ENCODE measurements at regions not wholly inside any gene's neighbourhood (a gene's known extent, or its start where the extent isn't known, plus 50 kb on each side); places are given as distances from the start of the nearest gene placed in this dataset.
A peak's percentile ranks its signal among the peaks of the same experiment; 100 is the strongest.

DNA sequence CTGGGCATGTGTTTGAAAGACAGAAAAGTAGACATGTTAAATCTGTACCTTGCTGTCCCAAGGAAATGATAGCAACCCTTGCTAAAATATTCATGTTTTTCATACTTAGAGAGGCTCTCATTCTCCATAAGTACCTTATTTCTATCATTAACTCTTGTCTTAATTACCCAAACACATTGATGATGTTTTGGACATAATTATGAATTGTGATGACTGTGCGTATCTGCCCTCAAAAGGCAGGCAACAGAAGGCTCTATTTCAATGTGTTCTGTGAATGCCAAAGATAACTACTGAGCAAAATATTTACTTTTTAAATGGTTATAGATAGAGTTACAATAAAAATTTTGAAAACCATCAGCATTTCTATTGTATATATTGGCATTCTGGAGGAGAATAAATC is 1263.8 kb downstream of the ZPLD1 start:
- FAIRE-seq, result no peak

DNA sequence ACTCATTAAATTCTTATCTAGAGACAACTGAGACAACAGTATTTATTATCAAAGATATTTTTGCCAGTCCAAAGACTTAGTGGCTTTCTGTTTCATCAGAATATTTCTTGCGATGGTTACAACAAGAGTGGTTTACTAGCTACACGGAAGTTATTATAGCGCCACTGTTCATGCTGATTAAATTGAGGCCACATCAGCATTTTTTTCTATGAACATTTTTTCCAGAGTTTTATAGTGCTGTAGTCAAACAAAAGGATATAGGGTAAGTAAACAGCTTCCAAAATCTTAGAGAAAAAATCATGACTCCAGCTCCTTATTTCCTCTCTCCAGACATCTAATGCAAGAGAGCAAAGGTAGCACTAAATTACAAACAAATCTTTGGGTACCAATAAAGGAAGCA is 1264.4 kb downstream of the ZPLD1 start:
- no peak for TF ChIP-seq CTCF (IDR thresholded peaks at IDR 0.05; ENCODE audit: borderline replicate concordance, extremely low read depth, insufficient read depth)

More for the DNA sequence above, 1263.8 kb downstream of the ZPLD1 start:
- no peaks in the 10 kb centered on the region for H3K36me3 ChIP-seq (ENCODE audit: control insufficient read depth in 2 of 3, insufficient read depth in 3 of 3, low read length in 3 of 3)
- no peak for DNase-seq
- H3K27me3 ChIP-seq (ENCODE audit: control insufficient read depth, insufficient read depth, low read length), result no peaks in the 10 kb centered on the region
- no peak overlapping the region for H3K4me3 ChIP-seq (ENCODE audit: low read length in 3 of 3)
- H3K27ac ChIP-seq (ENCODE audit: low read depth in 2 of 2, low read length in 2 of 2), result no peak overlapping the region
- intact Hi-C loops (cut with DNase I), result no loop called here
- no peak overlapping the region for H3K9ac ChIP-seq (ENCODE audit: low read length in 3 of 3)
- no peaks in the 10 kb centered on the region for H3K9me3 ChIP-seq (ENCODE audit: control insufficient read depth in 2 of 3, insufficient read depth in 1 of 3, low read length in 3 of 3)
- H3K4me1 ChIP-seq (ENCODE audit: control insufficient read depth in 2 of 3, insufficient read depth in 2 of 3, low read depth in 1 of 3, low read length in 3 of 3), result no peaks in the 10 kb centered on the region
- no peak for TF ChIP-seq CTCF (IDR thresholded peaks at IDR 0.05; ENCODE audit: borderline replicate concordance, extremely low read depth, insufficient read depth)

DNA sequence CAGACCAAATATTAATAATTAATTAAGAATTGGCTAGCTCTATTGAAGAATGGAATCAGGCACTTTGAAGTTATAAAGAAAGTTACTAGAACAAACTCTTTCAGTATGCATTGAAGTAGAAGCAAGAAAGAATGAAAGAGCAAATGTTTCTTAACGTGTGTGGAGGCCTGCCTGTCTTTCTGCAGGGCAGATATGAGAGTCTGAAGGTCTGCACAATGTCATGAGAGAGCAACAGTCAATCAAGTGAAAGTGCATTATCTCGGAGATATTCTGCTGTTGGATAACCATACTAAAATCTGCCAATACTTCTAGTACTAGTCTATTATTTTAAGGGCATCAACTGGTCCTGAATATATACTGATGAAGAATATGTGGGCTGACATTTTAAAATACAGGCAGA is 1270.8 kb downstream of the ZPLD1 start:
- Histone ChIP-seq H3K27me3 (ENCODE audit: control insufficient read depth, insufficient read depth, low read length) (no peaks in the 10 kb centered on the region), H3K4me1 (ENCODE audit: control insufficient read depth in 2 of 3, insufficient read depth in 2 of 3, low read depth in 1 of 3, low read length in 3 of 3) (no peaks in the 10 kb centered on the region), H3K27ac (ENCODE audit: low read depth in 2 of 2, low read length in 2 of 2) (no peak overlapping the region), H3K9ac (ENCODE audit: low read length in 3 of 3) (no peak overlapping the region), H3K4me3 (ENCODE audit: low read length in 3 of 3) (no peak overlapping the region), H3K9me3 (ENCODE audit: control insufficient read depth in 2 of 3, insufficient read depth in 1 of 3, low read length in 3 of 3) (no peaks in the 10 kb centered on the region), H3K36me3 (ENCODE audit: control insufficient read depth in 2 of 3, insufficient read depth in 3 of 3, low read length in 3 of 3) (no peaks in the 10 kb centered on the region)
- intact Hi-C loops (cut with DNase I), result no loop called here
- DNase-seq (no peak), FAIRE-seq (no peak)
- TF ChIP-seq CTCF (IDR thresholded peaks at IDR 0.05; ENCODE audit: borderline replicate concordance, extremely low read depth, insufficient read depth), result no peak

More for the DNA sequence above, 1264.4 kb downstream of the ZPLD1 start:
- H3K4me1 ChIP-seq (ENCODE audit: control insufficient read depth in 2 of 3, insufficient read depth in 2 of 3, low read depth in 1 of 3, low read length in 3 of 3), result no peaks in the 10 kb centered on the region
- H3K4me3 ChIP-seq (ENCODE audit: low read length in 3 of 3), result no peak overlapping the region
- peak in 1 of 5 donors; percentile 30 for DNase-seq
- intact Hi-C loops (cut with DNase I), result no loop called here
- H3K27me3 ChIP-seq (ENCODE audit: control insufficient read depth, insufficient read depth, low read length), result no peaks in the 10 kb centered on the region
- H3K36me3 ChIP-seq (ENCODE audit: control insufficient read depth in 2 of 3, insufficient read depth in 3 of 3, low read length in 3 of 3), result no peaks in the 10 kb centered on the region
- no peak overlapping the region for H3K27ac ChIP-seq (ENCODE audit: low read depth in 2 of 2, low read length in 2 of 2)
- FAIRE-seq, result no peak
- H3K9ac ChIP-seq (ENCODE audit: low read length in 3 of 3), result no peak overlapping the region
- no peaks in the 10 kb centered on the region for H3K9me3 ChIP-seq (ENCODE audit: control insufficient read depth in 2 of 3, insufficient read depth in 1 of 3, low read length in 3 of 3)

GRCh38 chr3:103706671-103707070 is 1271.9 kb downstream of the ZPLD1 start:
- DNase-seq, result no peak
- intact Hi-C loops (cut with DNase I), result no loop called here
- no peak for FAIRE-seq
- Histone ChIP-seq H3K9me3 (ENCODE audit: control insufficient read depth in 2 of 3, insufficient read depth in 1 of 3, low read length in 3 of 3) (no peaks in the 10 kb centered on the region), H3K27me3 (ENCODE audit: control insufficient read depth, insufficient read depth, low read length) (no peaks in the 10 kb centered on the region), H3K9ac (ENCODE audit: low read length in 3 of 3) (no peak overlapping the region), H3K4me3 (ENCODE audit: low read length in 3 of 3) (no peak overlapping the region), H3K4me1 (ENCODE audit: control insufficient read depth in 2 of 3, insufficient read depth in 2 of 3, low read depth in 1 of 3, low read length in 3 of 3) (no peaks in the 10 kb centered on the region), H3K36me3 (ENCODE audit: control insufficient read depth in 2 of 3, insufficient read depth in 3 of 3, low read length in 3 of 3) (no peaks in the 10 kb centered on the region), H3K27ac (ENCODE audit: low read depth in 2 of 2, low read length in 2 of 2) (no peak overlapping the region)
- TF ChIP-seq CTCF (IDR thresholded peaks at IDR 0.05; ENCODE audit: borderline replicate concordance, extremely low read depth, insufficient read depth), result no peak
